PFSK-1 (cell line): ENCODE measurements at regions not wholly inside any gene's neighbourhood (a gene's known extent, or its start where the extent isn't known, plus 50 kb on each side); places are given as distances from the start of the nearest gene placed in this dataset.

Source experiments
- FOXP2 ChIP-seq: optimal IDR thresholded peaks from 2 replicates; pipeline ENCODE3; 2011; ENCODE audit warnings: borderline replicate concordance, control low read depth, inconsistent platforms; ENCODE audit not compliant: insufficient read depth; ENCODE audit errors: extremely low read length, extremely low read depth
- POLR2AphosphoS5 ChIP-seq: IDR thresholded peaks from 2 replicates; pipeline ENCODE4 v1.6.1; 2012; ENCODE audit warnings: low read depth, mild to moderate bottlenecking, control low read depth, low read length, moderate library complexity
- SIN3A ChIP-seq: IDR thresholded peaks from 2 replicates; pipeline ENCODE4 v1.6.1; 2012; ENCODE audit warnings: mild to moderate bottlenecking, low read length, moderate library complexity, borderline replicate concordance; ENCODE audit not compliant: insufficient read depth
- TAF1 ChIP-seq: IDR thresholded peaks from 2 replicates; pipeline ENCODE4 v1.6.1; 2012; ENCODE audit warnings: low read length, control low read depth, borderline replicate concordance; ENCODE audit not compliant: insufficient read depth
- TF ChIP-seq, protein P1 (sequence below), 2 experiments: IDR thresholded peaks; 2 replicates each; pipeline versions ENCODE4 v1.6.1 to v1.8.0; 2011 to 2012; ENCODE audit warnings: low read depth in 2 of 2, low read length in 2 of 2, control low read depth in 1 of 2, inconsistent platforms in 1 of 2, mild to moderate bottlenecking in 1 of 2, moderate library complexity in 1 of 2; ENCODE audit not compliant: insufficient read depth in 1 of 2

DNA sequence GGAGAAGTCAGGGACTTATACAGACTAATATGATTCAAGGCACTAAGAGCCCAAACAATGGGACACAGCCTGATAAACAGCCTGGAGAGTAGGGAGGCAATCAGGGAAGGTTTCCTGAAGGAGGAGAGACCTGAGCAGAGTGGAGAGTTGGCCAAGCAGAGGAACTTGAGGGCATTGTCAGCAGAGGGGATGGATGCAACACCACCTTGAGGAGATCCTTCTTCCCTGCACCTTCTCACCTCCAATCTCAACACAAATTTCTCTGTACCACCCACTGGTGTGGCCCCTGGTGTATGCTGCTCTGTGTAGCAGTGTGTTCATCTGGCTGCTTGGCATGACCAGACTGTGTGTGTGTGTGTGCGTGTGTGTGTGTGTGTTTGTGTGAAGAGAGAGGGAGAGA, 146.2 kb downstream of the WDR11 start:
- no peak for TF ChIP-seq POLR2AphosphoS5
- no peak for TF ChIP-seq SIN3A
- no peak for TF ChIP-seq FOXP2
- TF ChIP-seq TAF1 = no peak
- TF ChIP-seq, protein P1, sequence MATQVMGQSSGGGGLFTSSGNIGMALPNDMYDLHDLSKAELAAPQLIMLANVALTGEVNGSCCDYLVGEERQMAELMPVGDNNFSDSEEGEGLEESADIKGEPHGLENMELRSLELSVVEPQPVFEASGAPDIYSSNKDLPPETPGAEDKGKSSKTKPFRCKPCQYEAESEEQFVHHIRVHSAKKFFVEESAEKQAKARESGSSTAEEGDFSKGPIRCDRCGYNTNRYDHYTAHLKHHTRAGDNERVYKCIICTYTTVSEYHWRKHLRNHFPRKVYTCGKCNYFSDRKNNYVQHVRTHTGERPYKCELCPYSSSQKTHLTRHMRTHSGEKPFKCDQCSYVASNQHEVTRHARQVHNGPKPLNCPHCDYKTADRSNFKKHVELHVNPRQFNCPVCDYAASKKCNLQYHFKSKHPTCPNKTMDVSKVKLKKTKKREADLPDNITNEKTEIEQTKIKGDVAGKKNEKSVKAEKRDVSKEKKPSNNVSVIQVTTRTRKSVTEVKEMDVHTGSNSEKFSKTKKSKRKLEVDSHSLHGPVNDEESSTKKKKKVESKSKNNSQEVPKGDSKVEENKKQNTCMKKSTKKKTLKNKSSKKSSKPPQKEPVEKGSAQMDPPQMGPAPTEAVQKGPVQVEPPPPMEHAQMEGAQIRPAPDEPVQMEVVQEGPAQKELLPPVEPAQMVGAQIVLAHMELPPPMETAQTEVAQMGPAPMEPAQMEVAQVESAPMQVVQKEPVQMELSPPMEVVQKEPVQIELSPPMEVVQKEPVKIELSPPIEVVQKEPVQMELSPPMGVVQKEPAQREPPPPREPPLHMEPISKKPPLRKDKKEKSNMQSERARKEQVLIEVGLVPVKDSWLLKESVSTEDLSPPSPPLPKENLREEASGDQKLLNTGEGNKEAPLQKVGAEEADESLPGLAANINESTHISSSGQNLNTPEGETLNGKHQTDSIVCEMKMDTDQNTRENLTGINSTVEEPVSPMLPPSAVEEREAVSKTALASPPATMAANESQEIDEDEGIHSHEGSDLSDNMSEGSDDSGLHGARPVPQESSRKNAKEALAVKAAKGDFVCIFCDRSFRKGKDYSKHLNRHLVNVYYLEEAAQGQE (IDR thresholded peaks at IDR 0.05; ENCODE audit: insufficient read depth in 1 of 2, low read depth in 2 of 2, low read length in 2 of 2) = no peak

DNA sequence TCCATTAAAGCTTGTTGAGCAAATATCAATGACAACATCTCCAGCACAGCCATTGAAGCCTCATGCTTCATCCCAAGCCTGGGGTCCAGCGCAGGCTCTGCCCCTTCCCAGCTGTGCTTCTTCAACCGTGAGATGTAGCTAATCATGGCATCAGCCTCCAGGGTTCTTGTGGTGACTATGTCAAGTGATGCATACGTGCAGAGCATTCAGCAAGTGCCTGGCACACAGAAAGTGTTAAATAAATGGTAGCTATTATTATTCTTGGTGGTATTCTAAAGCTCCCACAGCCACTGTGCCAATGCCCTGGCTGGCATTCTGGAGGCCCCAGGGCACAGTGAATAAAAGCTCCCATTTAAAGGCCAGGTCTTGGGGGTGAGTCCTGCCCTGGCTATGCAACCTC, 146.6 kb downstream of the WDR11 start:
- no peak for TF ChIP-seq SIN3A

DNA sequence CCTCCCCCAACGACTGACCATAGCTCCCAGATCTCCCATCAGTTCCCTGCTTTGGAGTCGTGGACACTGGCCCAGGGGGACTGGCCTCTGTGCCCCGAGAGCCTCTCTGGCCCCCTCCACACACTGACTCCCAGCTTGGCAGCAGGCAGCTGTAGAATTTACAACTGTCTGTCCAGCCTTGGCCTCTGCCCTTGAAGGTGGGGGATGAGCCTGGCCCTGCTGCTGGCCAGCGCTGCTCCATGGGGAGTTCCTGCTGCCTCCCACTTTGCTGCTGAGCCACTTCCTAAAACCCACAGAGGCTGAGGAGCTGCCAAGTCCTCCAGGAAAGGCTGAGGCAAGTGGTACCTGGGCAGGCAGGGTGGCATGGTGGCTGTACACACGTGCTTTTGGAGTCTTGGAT, 147.1 kb downstream of the WDR11 start:
- TF ChIP-seq POLR2AphosphoS5 = no peak
- TF ChIP-seq TAF1 = no peak
- TF ChIP-seq SIN3A = no peak
- TF ChIP-seq, protein P1 (IDR thresholded peaks at IDR 0.05; ENCODE audit: insufficient read depth in 1 of 2, low read depth in 2 of 2, low read length in 2 of 2) = no peak
- no peak for TF ChIP-seq FOXP2

DNA sequence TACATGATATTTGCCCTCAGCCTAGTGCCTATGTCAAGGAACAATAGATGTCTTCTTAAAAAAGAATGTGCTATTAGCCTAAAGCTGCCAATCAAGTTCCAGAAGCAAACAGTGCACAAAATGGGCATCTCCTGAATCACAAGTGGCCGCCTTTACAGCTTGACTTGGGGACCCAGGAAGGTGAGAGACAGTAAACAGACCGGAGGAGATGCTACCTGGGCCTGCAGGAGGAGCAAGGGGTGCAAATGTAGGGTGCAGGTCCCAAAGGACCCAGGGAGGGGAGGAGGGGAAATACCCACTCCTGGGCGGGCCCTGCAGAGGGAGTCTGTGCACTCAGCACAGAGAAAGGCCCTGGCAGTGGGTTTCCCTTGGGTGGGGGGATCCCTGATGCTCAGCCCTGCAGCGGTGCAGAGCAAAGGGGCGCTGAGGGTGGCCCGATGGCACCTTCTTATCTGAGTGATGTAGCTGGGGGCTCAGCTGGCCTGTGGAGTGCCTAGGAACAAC, 147.7 kb downstream of the WDR11 start:
- no peak for TF ChIP-seq FOXP2

DNA sequence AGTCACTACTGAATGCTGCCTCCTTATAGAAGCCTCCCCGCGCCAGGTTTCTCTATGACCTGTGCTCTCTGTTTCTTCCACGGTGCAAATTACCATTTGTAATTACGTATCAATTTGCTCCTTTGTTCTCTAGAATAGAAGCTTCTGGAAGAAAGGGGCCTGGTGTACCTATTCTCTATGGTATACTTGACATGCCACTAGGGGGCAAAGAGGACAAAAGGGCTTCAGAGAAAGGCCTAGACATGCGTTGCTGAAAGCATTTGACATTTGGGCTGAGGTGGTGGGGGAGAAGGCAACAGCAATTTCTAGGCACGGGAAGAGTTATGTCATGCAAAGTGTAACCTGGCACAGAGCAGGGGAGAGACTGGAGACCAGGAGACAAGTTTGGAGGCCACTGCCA, 148.7 kb downstream of the WDR11 start:
- TF ChIP-seq SIN3A (no peak), FOXP2 (no peak), TAF1 (no peak), POLR2AphosphoS5 (no peak)
- TF ChIP-seq, protein P1 (IDR thresholded peaks at IDR 0.05; ENCODE audit: insufficient read depth in 1 of 2, low read depth in 2 of 2, low read length in 2 of 2) = no peak

DNA sequence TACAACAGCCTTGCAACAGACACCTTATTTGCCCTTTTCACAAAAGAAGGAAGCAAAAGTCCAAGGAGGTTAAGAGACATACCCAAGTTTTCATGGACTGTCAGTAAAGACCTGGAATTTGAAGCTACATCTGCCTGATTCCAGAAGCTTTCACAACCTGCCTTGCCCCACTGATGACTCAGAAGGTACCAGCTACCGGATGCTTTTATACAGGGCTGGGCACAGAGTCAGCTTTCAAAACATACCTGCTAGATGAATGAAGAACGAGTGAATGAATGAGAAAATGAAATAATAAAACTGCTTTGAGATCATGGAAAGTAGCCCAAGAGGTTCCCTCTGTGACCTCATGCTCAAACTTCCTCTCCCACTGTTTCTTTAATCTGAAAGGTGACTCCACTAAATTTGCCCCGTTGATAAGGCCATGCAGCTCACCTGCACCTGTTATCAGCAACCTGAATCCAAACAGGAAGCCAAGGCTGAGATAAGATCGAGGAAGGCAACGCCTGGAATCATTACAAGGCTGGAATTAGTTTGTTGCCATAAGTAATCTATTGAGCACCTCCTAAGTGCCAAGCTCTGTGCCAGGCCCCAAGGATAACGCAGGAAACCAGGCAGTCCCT, 151.5 kb downstream of the WDR11 start:
- TF ChIP-seq SIN3A (no peak), FOXP2 (no peak), POLR2AphosphoS5 (no peak), TAF1 (no peak)
- TF ChIP-seq, protein P1 (IDR thresholded peaks at IDR 0.05; ENCODE audit: insufficient read depth in 1 of 2, low read depth in 2 of 2, low read length in 2 of 2) = no peak
